Effector CD4-positive, alpha-beta T cell (primary cell): ENCODE measurements at regions not wholly inside any gene's neighbourhood (a gene's known extent, or its start where the extent isn't known, plus 50 kb on each side); places are given as distances from the start of the nearest gene placed in this dataset.

ENCODE experiments used
- DNase-seq: peaks from one replicate; pipeline ENCODE4 v3.0.0-alpha.2; 2020

DNA sequence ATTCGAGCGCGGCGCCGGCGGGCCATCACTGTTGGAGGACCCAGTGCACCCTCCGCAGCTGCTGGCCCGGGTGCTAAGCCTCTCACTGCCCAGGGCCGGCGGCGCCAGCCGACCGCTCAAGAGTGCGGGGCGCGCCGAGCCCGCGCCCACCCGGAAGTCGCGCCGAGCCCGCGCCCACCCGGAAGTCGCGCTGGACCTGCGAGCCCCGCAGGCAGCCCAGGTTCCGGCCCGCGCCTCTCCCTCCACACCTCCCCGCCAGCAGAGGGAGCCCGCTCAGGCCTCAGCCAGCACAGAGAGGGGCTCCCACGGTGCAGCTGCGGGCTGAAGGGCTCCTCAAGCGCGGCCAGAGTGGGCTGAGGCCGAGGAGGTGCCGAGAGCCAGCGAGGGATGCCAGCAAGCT lies 170.8 kb downstream of the GTF2H2C_2 start:
- peak; percentile 4 for DNase-seq
